ENCODE measurements at regions not wholly inside any gene's neighbourhood (a gene's known extent, or its start where the extent isn't known, plus 50 kb on each side); places are given as distances from the start of the nearest gene placed in this dataset.

GRCh38 chr17:53314521-53314920, 508.2 kb upstream of the KIF2B start:
- TF ChIP-seq CTCF (conservative IDR thresholded peaks at IDR 0.05 in 1 of 2, IDR thresholded peaks at IDR 0.05 in 1 of 2; ENCODE audit: low read depth in 1 of 2, low read length in 2 of 2) (no peak), EZH2 (IDR thresholded peaks at IDR 0.05; ENCODE audit: low read length, missing control alignments) (no peak)
